Esophagus mucosa (tissue), 1 donor: ENCODE measurements at regions not wholly inside any gene's neighbourhood (a gene's known extent, or its start where the extent isn't known, plus 50 kb on each side); places are given as distances from the start of the nearest gene placed in this dataset.
"Not testable (repeated sequence)": the region's sequence is repeated elsewhere in the genome, so short reads cannot be mapped to it uniquely, and the experiment has no call there.

Experiments used
- ATAC-seq: fragments of 200-7000 bp; cut with Tn5 transposase; one replicate; pipeline ENCODE4 v1.9.1; 2020
- donor health status: DM: yes; HTN: yes; CAD: no.

GRCh38 chr2:239667431-239667985, 266.7 kb upstream of the HDAC4 start:
- ATAC-seq: no peak

- peak; percentile 64 for ATAC-seq
Observed at GRCh38 chr2:239666855-239667376, 266.1 kb upstream of the HDAC4 start.

GRCh38 chr2:239666053-239666854, 265.4 kb upstream of the HDAC4 start:
- peak; percentile 55 for ATAC-seq

- no peak for ATAC-seq
Observed at GRCh38 chr2:239664216-239664810, 263.5 kb upstream of the HDAC4 start.

- ATAC-seq: no peak
Observed at GRCh38 chr2:239663364-239663924, 262.6 kb upstream of the HDAC4 start.

- peak; percentile 29 for ATAC-seq
Observed at GRCh38 chr2:239662413-239663120, 261.7 kb upstream of the HDAC4 start.

GRCh38 chr2:239661334-239662312, 260.8 kb upstream of the HDAC4 start:
- no peak for ATAC-seq

- ATAC-seq: peak; percentile 97
Observed at GRCh38 chr2:239660390-239661230, 259.8 kb upstream of the HDAC4 start.

- ATAC-seq: no peak
Observed at GRCh38 chr2:239657992-239658391, 257.2 kb upstream of the HDAC4 start.

- no peak for ATAC-seq
Observed at GRCh38 chr2:239657236-239657635, 256.4 kb upstream of the HDAC4 start.

- ATAC-seq: no peak
Observed at GRCh38 chr2:239654266-239654665, 253.4 kb upstream of the HDAC4 start.

- no peak for ATAC-seq
Observed at GRCh38 chr2:239651859-239652258, 251.0 kb upstream of the HDAC4 start.

- ATAC-seq: no peak
Observed at GRCh38 chr2:239650674-239651073, 249.9 kb upstream of the HDAC4 start.

GRCh38 chr2:239649309-239649708, 248.5 kb upstream of the HDAC4 start:
- no peak for ATAC-seq

GRCh38 chr2:239648607-239649006, 247.8 kb upstream of the HDAC4 start:
- no peak for ATAC-seq

GRCh38 chr2:239647052-239647819, 246.4 kb upstream of the HDAC4 start:
- ATAC-seq: no peak

- ATAC-seq: no peak
Observed at GRCh38 chr2:239646184-239646583, 245.4 kb upstream of the HDAC4 start.

- not testable (repeated sequence) for ATAC-seq
Observed at GRCh38 chr2:239644594-239644993, 243.8 kb upstream of the HDAC4 start.

- ATAC-seq: peak; percentile 52
Observed at GRCh38 chr2:239644011-239644410, 243.2 kb upstream of the HDAC4 start.
